H9 (cell line): ENCODE measurements at regions not wholly inside any gene's neighbourhood (a gene's known extent, or its start where the extent isn't known, plus 50 kb on each side); places are given as distances from the start of the nearest gene placed in this dataset.

Experiments used
- DNase-seq: peaks from one replicate; pipeline ENCODE4 v3.0.0-alpha.2; 2017
- H2AFZ ChIP-seq: one replicate; pipeline ENCODE4 v1.6.1; 2013; ENCODE audit warnings: mild to moderate bottlenecking, low read length, control low read depth, moderate library complexity
- H2AK5ac ChIP-seq: 2 replicates; pipeline ENCODE4 v1.6.1; 2013; ENCODE audit warnings: low read length, control low read depth, mixed read lengths; ENCODE audit not compliant: insufficient read length
- H2BK120ac ChIP-seq: one replicate; pipeline ENCODE4 v1.6.1; 2013; ENCODE audit warnings: low read depth, mild to moderate bottlenecking, low read length, control low read depth, inconsistent platforms; ENCODE audit not compliant: poor library complexity, severe bottlenecking
- H2BK12ac ChIP-seq: 2 replicates; pipeline ENCODE4 v1.6.1; 2013; ENCODE audit warnings: low read length, control low read depth, mixed read lengths, low read depth; ENCODE audit not compliant: insufficient read length
- H2BK15ac ChIP-seq: 2 replicates; pipeline ENCODE4 v1.6.1; 2013; ENCODE audit warnings: low read depth, low read length, control low read depth
- H2BK20ac ChIP-seq: one replicate; pipeline ENCODE4 v1.6.1; 2013; ENCODE audit warnings: low read depth, mild to moderate bottlenecking, low read length, control low read depth, inconsistent platforms; ENCODE audit not compliant: poor library complexity, severe bottlenecking
- H2BK5ac ChIP-seq: 2 replicates; pipeline ENCODE4 v1.6.1; 2013; ENCODE audit warnings: low read length, control low read depth, mixed read lengths; ENCODE audit not compliant: insufficient read length
- H3K14ac ChIP-seq: 2 replicates; pipeline ENCODE4 v1.6.1; 2013; ENCODE audit warnings: low read length, control low read depth; ENCODE audit not compliant: insufficient read depth
- H3K18ac ChIP-seq: 2 replicates; pipeline ENCODE4 v1.6.1; 2013; ENCODE audit warnings: low read depth, mild to moderate bottlenecking, mixed read lengths, low read length, control low read depth; ENCODE audit not compliant: insufficient read length
- H3K23ac ChIP-seq: 2 replicates; pipeline ENCODE4 v1.6.1; 2013; ENCODE audit warnings: low read length, control low read depth, mixed read lengths, low read depth; ENCODE audit not compliant: insufficient read length
- H3K23me2 ChIP-seq: 2 replicates; pipeline ENCODE4 v1.6.1; 2013; ENCODE audit warnings: low read depth, mild to moderate bottlenecking, mixed read lengths, low read length, control low read depth; ENCODE audit not compliant: insufficient read length, poor library complexity, severe bottlenecking
- H3K27ac ChIP-seq: 2 replicates; pipeline ENCODE4 v1.5.1; 2013; ENCODE audit warnings: low read length, control low read depth, mixed read lengths, low read depth; ENCODE audit not compliant: insufficient read length
- H3K27me3 ChIP-seq: 2 replicates; pipeline ENCODE4 v1.6.1; 2013; ENCODE audit warnings: low read length, control low read depth, inconsistent platforms; ENCODE audit not compliant: insufficient read depth
- H3K4ac ChIP-seq: 2 replicates; pipeline ENCODE4 v1.6.1; 2013; ENCODE audit warnings: low read depth, mild to moderate bottlenecking, control low read depth, inconsistent platforms, low read length, moderate library complexity
- H3K4me1 ChIP-seq: 2 replicates; pipeline ENCODE4 v1.6.1; 2013; ENCODE audit warnings: low read length, control low read depth, inconsistent platforms; ENCODE audit not compliant: insufficient read depth
- H3K4me2 ChIP-seq: 2 replicates; pipeline ENCODE4 v1.6.1; 2013; ENCODE audit warnings: low read length, control low read depth, mixed read lengths; ENCODE audit not compliant: insufficient read length, insufficient read depth
- H3K56ac ChIP-seq: 2 replicates; pipeline ENCODE4 v1.6.1; 2013; ENCODE audit warnings: low read depth, mild to moderate bottlenecking, mixed read lengths, low read length, control low read depth; ENCODE audit not compliant: insufficient read length
- H3K79me1 ChIP-seq: 2 replicates; pipeline ENCODE4 v1.6.1; 2013; ENCODE audit warnings: low read depth, mild to moderate bottlenecking, moderate library complexity, low read length, control low read depth, inconsistent platforms; ENCODE audit not compliant: insufficient read depth, poor library complexity, severe bottlenecking
- H3K79me2 ChIP-seq: 2 replicates; pipeline ENCODE4 v1.6.1; 2013; ENCODE audit warnings: low read length, control low read depth, inconsistent platforms; ENCODE audit not compliant: insufficient read depth
- H3K9ac ChIP-seq: 2 replicates; pipeline ENCODE4 v1.6.1; 2013; ENCODE audit warnings: low read length, control low read depth, mixed read lengths; ENCODE audit not compliant: insufficient read length; ENCODE audit errors: extremely low read depth
- H3K9me3 ChIP-seq: one replicate; pipeline ENCODE4 v1.6.1; 2013; ENCODE audit warnings: low read depth, low read length, inconsistent platforms; ENCODE audit not compliant: control insufficient read depth
- H3T11ph ChIP-seq: one replicate; pipeline ENCODE4 v1.6.1; 2013; ENCODE audit warnings: mild to moderate bottlenecking, low read length, control low read depth, inconsistent platforms
- H4K20me1 ChIP-seq: one replicate; pipeline ENCODE4 v1.6.1; 2013; ENCODE audit not compliant: control insufficient read depth, insufficient read length, insufficient read depth
- H4K5ac ChIP-seq: 2 replicates; pipeline ENCODE4 v1.6.1; 2013; ENCODE audit warnings: low read depth, mild to moderate bottlenecking, mixed read lengths, low read length, control low read depth; ENCODE audit not compliant: insufficient read length
- H4K8ac ChIP-seq: replicated peaks from 2 replicates; pipeline ENCODE4 v1.6.1; 2013; ENCODE audit warnings: low read length, control low read depth, mixed read lengths, low read depth; ENCODE audit not compliant: insufficient read length
- H4K91ac ChIP-seq: 2 replicates; pipeline ENCODE4 v1.6.1; 2013; ENCODE audit warnings: low read depth, mild to moderate bottlenecking, moderate library complexity, mixed read lengths, low read length, control low read depth; ENCODE audit not compliant: insufficient read length
- H3K27ac Mint-ChIP-seq, 3 experiments: 2 replicates in 2 of 3; 3 replicates in 1 of 3; pipeline ENCODE4 v1.8.0; 2020 to 2021; ENCODE audit warnings: mixed read lengths in 3 of 3, mild to moderate bottlenecking in 1 of 3, moderate library complexity in 1 of 3
- H3K27me3 Mint-ChIP-seq: 2 replicates; pipeline ENCODE4 v1.8.0; 2021; ENCODE audit warnings: low read depth, mild to moderate bottlenecking, moderate library complexity, mixed read lengths
- H3K36me3 Mint-ChIP-seq, 3 experiments: 2 replicates in 2 of 3; 3 replicates in 1 of 3; pipeline ENCODE4 v1.8.0; 2020 to 2021; ENCODE audit warnings: low read depth in 3 of 3, mixed read lengths in 3 of 3; ENCODE audit not compliant: insufficient read depth in 1 of 3
- H3K4me1 Mint-ChIP-seq, 2 experiments: 2 replicates each; pipeline ENCODE4 v1.8.0; 2020; ENCODE audit warnings: mixed read lengths in 2 of 2
- H3K4me3 Mint-ChIP-seq, 2 experiments: 2 replicates in 1 of 2; 3 replicates in 1 of 2; pipeline ENCODE4 v1.8.0; 2020 to 2021; ENCODE audit warnings: mild to moderate bottlenecking in 2 of 2, mixed read lengths in 2 of 2, moderate library complexity in 1 of 2
- H3K9me3 Mint-ChIP-seq, 2 experiments: 2 replicates in 1 of 2; 3 replicates in 1 of 2; pipeline ENCODE4 v1.8.0; 2020; ENCODE audit warnings: mild to moderate bottlenecking in 2 of 2, mixed read lengths in 2 of 2, moderate library complexity in 1 of 2
- CTCF ChIP-seq: fragments of 200-600 bp; sonication (generic); conservative IDR thresholded peaks from 3 replicates; pipeline ENCODE4 v1.8.0; 2021; ENCODE audit warnings: antibody characterized with exemption, mild to moderate bottlenecking

- Histone ChIP-seq H3T11ph (no peak overlapping the region), H2BK120ac (no peak overlapping the region), H4K8ac (no peak overlapping the region), H4K20me1 (no peaks in the 10 kb centered on the region), H3K79me2 (no peaks in the 10 kb centered on the region), H3K23me2 (no peaks in the 10 kb centered on the region), H3K18ac (no peak overlapping the region), H2BK20ac (no peak overlapping the region), H2AFZ (no peak overlapping the region), H3K56ac (no peak overlapping the region), H2AK5ac (no peak overlapping the region), H3K27ac (no peak overlapping the region), H3K79me1 (no peaks in the 10 kb centered on the region), H3K23ac (no peak overlapping the region), H3K4me1 (no peaks in the 10 kb centered on the region; the same call in 1 of the 2 replicates), H2BK12ac (no peak overlapping the region), H2BK5ac (no peak overlapping the region), H3K9ac (no peak overlapping the region), H3K9me3 (no peaks in the 10 kb centered on the region), H2BK15ac (no peak overlapping the region), H3K4ac (no peak overlapping the region), H4K5ac (no peak overlapping the region), H3K27me3 (no peaks in the 10 kb centered on the region), H3K14ac (no peak overlapping the region), H4K91ac (no peak overlapping the region), H3K4me2 (no peak overlapping the region)
- Mint-ChIP-seq H3K27me3 (peaks cover 1% of the 10 kb centered on the region; the same call in 1 of the 2 replicates), H3K36me3 (peaks cover 0 to 17% (median 0%) of the 10 kb centered on the region in 3 experiments; a peak in 5 of 7 replicates), H3K4me3 (no peak overlapping the region), H3K4me1 (peaks cover 0 to 4% of the 10 kb centered on the region in 2 experiments; a peak in 1 of 4 replicates), H3K9me3 (peaks cover 11 to 23% of the 10 kb centered on the region in 2 experiments), H3K27ac (no peak overlapping the region)
- no peak for DNase-seq
- TF ChIP-seq CTCF = no peak
Measured at GRCh38 chr6:66628917-66629316, 921.9 kb upstream of the EYS start.
